OCI-LY1 (cell line): ENCODE measurements at regions not wholly inside any gene's neighbourhood (a gene's known extent, or its start where the extent isn't known, plus 50 kb on each side); places are given as distances from the start of the nearest gene placed in this dataset.

Source experiments
- H2AFZ ChIP-seq: fragments of 200-600 bp; sonication (generic), shearing (Covaris generic); 2 replicates; pipeline ENCODE4 v1.6.0; 2014; ENCODE audit warnings: antibody characterized with exemption, mild to moderate bottlenecking, low read length
- H3F3A ChIP-seq: fragments of 200-600 bp; sonication (generic), shearing (Covaris generic); 2 replicates; pipeline ENCODE4 v1.6.0; 2014; ENCODE audit warnings: mild to moderate bottlenecking, antibody characterized with exemption, low read length, moderate library complexity; ENCODE audit not compliant: insufficient read depth
- H3K27ac ChIP-seq: fragments of 200-600 bp; sonication (generic); 2 replicates; pipeline ENCODE4 v1.5.1; 2014; ENCODE audit warnings: low read length, mixed run types, mild to moderate bottlenecking, low read depth; ENCODE audit not compliant: poor library complexity, severe bottlenecking
- H3K27me3 ChIP-seq: fragments of 200-600 bp; sonication (generic); 2 replicates; pipeline ENCODE4 v1.6.0; 2014; ENCODE audit warnings: antibody characterized with exemption, mild to moderate bottlenecking, low read length, moderate library complexity; ENCODE audit not compliant: insufficient read depth
- H3K36me3 ChIP-seq: fragments of 200-600 bp; sonication (generic); 2 replicates; pipeline ENCODE4 v1.6.1; 2014; ENCODE audit warnings: mild to moderate bottlenecking, antibody characterized with exemption, low read length, moderate library complexity, mixed read lengths; ENCODE audit not compliant: insufficient read depth
- H3K4me1 ChIP-seq: fragments of 200-600 bp; sonication (generic); 2 replicates; pipeline ENCODE4 v1.5.1; 2014; ENCODE audit warnings: mild to moderate bottlenecking, low read length, moderate library complexity; ENCODE audit not compliant: insufficient read depth, severe bottlenecking
- H3K4me2 ChIP-seq: fragments of 200-600 bp; sonication (generic), shearing (Covaris generic); 2 replicates; pipeline ENCODE4 v1.6.1; 2014; ENCODE audit warnings: low read length
- H3K4me3 ChIP-seq: fragments of 200-600 bp; sonication (generic); 2 replicates; pipeline ENCODE4 v1.5.1; 2014; ENCODE audit warnings: low read length, low read depth, mild to moderate bottlenecking, mixed read lengths; ENCODE audit not compliant: poor library complexity, severe bottlenecking
- H3K79me2 ChIP-seq: fragments of 200-600 bp; shearing (Covaris generic); 2 replicates; pipeline ENCODE4 v1.6.1; 2016; ENCODE audit warnings: mixed run types, low read length, mixed read lengths; ENCODE audit not compliant: insufficient read depth
- H3K9ac ChIP-seq: fragments of 200-600 bp; sonication (generic), shearing (Covaris generic); 2 replicates; pipeline ENCODE4 v1.6.1; 2014; ENCODE audit warnings: mild to moderate bottlenecking, low read length, mixed read lengths
- H3K9me2 ChIP-seq: fragments of 200-600 bp; sonication (generic), shearing (Covaris generic); 2 replicates; pipeline ENCODE4 v1.6.1; 2014; ENCODE audit warnings: low read depth, mild to moderate bottlenecking, low read length, mixed read lengths
- H3K9me3 ChIP-seq: fragments of 200-600 bp; shearing (Covaris generic); 2 replicates; pipeline ENCODE4 v1.6.1; 2014; ENCODE audit warnings: low read length, mixed read lengths
- H4K20me1 ChIP-seq: fragments of 200-600 bp; sonication (generic), shearing (Covaris generic); 2 replicates; pipeline ENCODE4 v1.6.0; 2016; ENCODE audit warnings: mild to moderate bottlenecking, low read length; ENCODE audit not compliant: insufficient read depth
- EZH2 ChIP-seq: fragments of 200-600 bp; sonication (generic), shearing (Covaris generic); IDR thresholded peaks from 2 replicates; pipeline ENCODE4 v1.8.0; 2017; ENCODE audit warnings: borderline replicate concordance, mixed run types, mild to moderate bottlenecking, antibody characterized with exemption, low read length, moderate library complexity, mixed read lengths
- TF ChIP-seq, protein P1 (sequence below): fragments of 200-600 bp; sonication (generic), shearing (Covaris generic); IDR thresholded peaks from 2 replicates; pipeline ENCODE4 v1.5.1; 2017; ENCODE audit warnings: mild to moderate bottlenecking, antibody characterized with exemption, low read length, moderate library complexity, mixed read lengths

DNA sequence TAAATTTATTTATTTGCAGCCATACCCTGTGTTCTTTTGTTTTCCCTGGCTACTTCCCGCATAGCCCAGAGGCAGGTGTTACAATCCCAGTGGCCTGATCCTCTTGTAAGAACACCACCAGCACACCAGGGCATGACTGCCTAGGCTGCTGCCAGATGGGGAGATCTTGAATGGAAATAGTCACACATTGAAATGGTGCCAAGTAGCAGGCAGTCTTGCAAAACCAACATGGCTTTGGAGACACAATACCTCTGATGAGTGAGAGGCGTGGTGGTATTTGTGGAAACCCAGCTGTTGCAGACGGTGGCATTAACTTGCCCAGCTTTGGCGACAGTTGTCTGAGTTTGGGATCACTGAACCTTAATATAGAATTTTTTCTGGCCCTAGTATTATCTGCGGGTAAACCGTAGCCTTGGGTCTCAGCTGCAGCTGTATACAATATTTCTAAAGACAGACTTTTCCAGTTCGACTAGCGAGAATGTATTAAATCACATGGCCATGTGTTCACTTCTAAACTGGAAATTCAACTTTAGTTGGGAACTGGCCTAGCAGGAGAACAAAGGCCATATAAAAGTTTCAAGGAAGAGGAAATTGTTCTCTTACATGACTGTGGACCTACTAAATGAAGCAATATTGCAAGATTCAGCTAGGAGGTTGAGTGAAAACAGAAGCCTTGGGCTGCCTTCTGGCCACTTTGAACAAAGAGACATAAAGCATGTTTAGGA is 277.0 kb downstream of the SMARCA2 start:
- TF ChIP-seq EZH2 = no peak
- TF ChIP-seq, protein P1, sequence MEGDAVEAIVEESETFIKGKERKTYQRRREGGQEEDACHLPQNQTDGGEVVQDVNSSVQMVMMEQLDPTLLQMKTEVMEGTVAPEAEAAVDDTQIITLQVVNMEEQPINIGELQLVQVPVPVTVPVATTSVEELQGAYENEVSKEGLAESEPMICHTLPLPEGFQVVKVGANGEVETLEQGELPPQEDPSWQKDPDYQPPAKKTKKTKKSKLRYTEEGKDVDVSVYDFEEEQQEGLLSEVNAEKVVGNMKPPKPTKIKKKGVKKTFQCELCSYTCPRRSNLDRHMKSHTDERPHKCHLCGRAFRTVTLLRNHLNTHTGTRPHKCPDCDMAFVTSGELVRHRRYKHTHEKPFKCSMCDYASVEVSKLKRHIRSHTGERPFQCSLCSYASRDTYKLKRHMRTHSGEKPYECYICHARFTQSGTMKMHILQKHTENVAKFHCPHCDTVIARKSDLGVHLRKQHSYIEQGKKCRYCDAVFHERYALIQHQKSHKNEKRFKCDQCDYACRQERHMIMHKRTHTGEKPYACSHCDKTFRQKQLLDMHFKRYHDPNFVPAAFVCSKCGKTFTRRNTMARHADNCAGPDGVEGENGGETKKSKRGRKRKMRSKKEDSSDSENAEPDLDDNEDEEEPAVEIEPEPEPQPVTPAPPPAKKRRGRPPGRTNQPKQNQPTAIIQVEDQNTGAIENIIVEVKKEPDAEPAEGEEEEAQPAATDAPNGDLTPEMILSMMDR = no peak
- no peaks in the 10 kb centered on the region for H3K79me2 ChIP-seq
- H4K20me1 ChIP-seq = no peaks in the 10 kb centered on the region
- no peaks in the 10 kb centered on the region for H3K9me2 ChIP-seq
- no peaks in the 10 kb centered on the region for H3K27me3 ChIP-seq
- peak overlapping the region; percentile 16 for H3K9ac ChIP-seq
- H3K4me3 ChIP-seq = no peak overlapping the region
- peak overlapping the region; percentile 2; the same call in 1 of the 2 replicates for H3K4me2 ChIP-seq
- H3K9me3 ChIP-seq = no peaks in the 10 kb centered on the region
- peaks cover 67% of the 10 kb centered on the region for H3K4me1 ChIP-seq
- peak overlapping the region; percentile 74 for H3K27ac ChIP-seq
- H3K36me3 ChIP-seq = no peaks in the 10 kb centered on the region
- H3F3A ChIP-seq = no peaks in the 10 kb centered on the region
- no peak overlapping the region for H2AFZ ChIP-seq

DNA sequence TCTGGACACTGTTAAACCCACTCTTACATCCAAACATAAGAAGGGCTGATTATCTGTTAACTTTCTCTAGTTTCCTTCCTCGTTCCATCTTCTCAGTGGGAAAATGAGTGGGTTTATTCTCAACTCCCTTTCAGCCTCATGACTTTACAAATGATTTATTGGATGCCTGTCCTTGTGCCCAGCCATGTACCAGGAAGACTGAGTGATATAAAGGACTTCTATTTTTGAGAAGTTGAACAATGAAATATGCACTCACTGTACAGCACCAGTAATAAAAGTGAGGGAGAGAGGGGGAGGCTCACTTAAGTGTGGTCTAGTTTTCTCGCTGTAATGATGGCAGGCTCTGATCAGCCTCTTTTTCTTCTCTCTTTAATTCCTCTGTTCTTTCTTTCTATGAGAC is 277.6 kb downstream of the SMARCA2 start:
- H3K79me2 ChIP-seq = no peaks in the 10 kb centered on the region
- no peak overlapping the region for H2AFZ ChIP-seq
- H3K36me3 ChIP-seq = no peaks in the 10 kb centered on the region
- H3F3A ChIP-seq = no peaks in the 10 kb centered on the region
- peak overlapping the region; percentile 16 for H3K9ac ChIP-seq
- peak overlapping the region; percentile 74 for H3K27ac ChIP-seq
- no peak overlapping the region for H3K4me3 ChIP-seq
- H3K4me1 ChIP-seq = peaks cover 62% of the 10 kb centered on the region
- H3K9me3 ChIP-seq = no peaks in the 10 kb centered on the region
- peak overlapping the region; percentile 2; the same call in 1 of the 2 replicates for H3K4me2 ChIP-seq
- no peaks in the 10 kb centered on the region for H3K9me2 ChIP-seq
- TF ChIP-seq, protein P1 = no peak
- TF ChIP-seq EZH2 = no peak
- H4K20me1 ChIP-seq = no peaks in the 10 kb centered on the region
- no peaks in the 10 kb centered on the region for H3K27me3 ChIP-seq

DNA sequence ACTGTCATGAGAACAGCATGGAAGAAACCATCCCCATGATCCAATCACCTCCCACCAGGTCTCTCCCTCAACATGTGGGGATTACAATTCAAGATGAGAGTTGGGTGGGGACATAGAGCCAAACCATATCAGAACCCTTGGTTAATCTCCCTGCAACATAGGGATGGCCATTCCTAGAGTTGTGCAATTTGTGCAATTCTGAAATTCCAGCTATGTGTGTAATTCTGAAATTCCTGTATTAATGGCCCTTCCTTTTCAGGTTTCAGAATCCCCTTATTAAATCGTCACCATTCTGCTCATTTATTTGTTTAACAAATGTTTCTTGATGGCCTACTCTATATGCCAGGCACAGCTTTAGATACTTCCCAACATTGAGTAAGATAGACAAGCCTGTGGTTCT is 282.6 kb downstream of the SMARCA2 start:
- Histone ChIP-seq H3F3A (no peaks in the 10 kb centered on the region), H4K20me1 (no peaks in the 10 kb centered on the region), H3K4me1 (peaks cover 34% of the 10 kb centered on the region), H3K27ac (no peak overlapping the region), H2AFZ (no peak overlapping the region), H3K9me3 (no peaks in the 10 kb centered on the region), H3K27me3 (no peaks in the 10 kb centered on the region), H3K79me2 (no peaks in the 10 kb centered on the region), H3K36me3 (no peaks in the 10 kb centered on the region), H3K9me2 (no peaks in the 10 kb centered on the region), H3K9ac (no peak overlapping the region), H3K4me3 (no peak overlapping the region), H3K4me2 (no peak overlapping the region)
- TF ChIP-seq EZH2 = no peak
- TF ChIP-seq, protein P1 = no peak
